Osteoblast (primary cell): ENCODE measurements at regions not wholly inside any gene's neighbourhood (a gene's known extent, or its start where the extent isn't known, plus 50 kb on each side); places are given as distances from the start of the nearest gene placed in this dataset.

ENCODE experiments used
- DNase-seq: peaks from one replicate; pipeline ENCODE4 v3.0.0; 2011; ENCODE audit warnings: low spot score, mixed read lengths; ENCODE audit not compliant: insufficient read length; ENCODE audit errors: missing footprints
- H2AFZ ChIP-seq: 2 replicates; pipeline ENCODE4 v1.6.0; 2011; ENCODE audit warnings: mild to moderate bottlenecking, low read length
- H3K27ac ChIP-seq: 2 replicates; pipeline ENCODE4 v1.5.1; 2011; ENCODE audit warnings: mild to moderate bottlenecking, low read depth, low read length, moderate library complexity
- H3K27me3 ChIP-seq: 2 replicates; pipeline ENCODE4 v1.6.0; 2012; ENCODE audit warnings: mild to moderate bottlenecking, control low read depth, inconsistent platforms, low read length, moderate library complexity; ENCODE audit not compliant: insufficient read depth
- H3K36me3 ChIP-seq: 2 replicates; pipeline ENCODE4 v1.5.1; 2011; ENCODE audit warnings: mild to moderate bottlenecking, low read length, control low read depth, moderate library complexity; ENCODE audit not compliant: insufficient read depth
- H3K4me1 ChIP-seq: 2 replicates; pipeline ENCODE4 v1.5.1; 2011; ENCODE audit warnings: mild to moderate bottlenecking, low read length, control low read depth, moderate library complexity; ENCODE audit not compliant: insufficient read depth
- H3K4me2 ChIP-seq: 2 replicates; pipeline ENCODE4 v1.6.0; 2011; ENCODE audit warnings: mild to moderate bottlenecking, low read length; ENCODE audit not compliant: insufficient read depth
- H3K4me3 ChIP-seq: fragments of 200-600 bp; sonication (generic); 3 replicates; pipeline ENCODE4 v1.5.1; 2012; ENCODE audit warnings: mild to moderate bottlenecking, low read length, inconsistent platforms; ENCODE audit not compliant: insufficient read depth
- H3K79me2 ChIP-seq: 2 replicates; pipeline ENCODE4 v1.6.0; 2012; ENCODE audit warnings: mild to moderate bottlenecking, low read length, control low read depth, inconsistent platforms; ENCODE audit not compliant: insufficient read depth
- H3K9me3 ChIP-seq: 2 replicates; pipeline ENCODE4 v1.5.1; 2011; ENCODE audit warnings: low read depth, low read length, control low read depth
- H4K20me1 ChIP-seq: 2 replicates; pipeline ENCODE4 v1.6.0; 2012; ENCODE audit warnings: mild to moderate bottlenecking, low read length, control low read depth; ENCODE audit not compliant: insufficient read depth
- TF ChIP-seq, protein P1 (sequence below): IDR thresholded peaks from 2 replicates; pipeline ENCODE4 v1.5.1; 2011; ENCODE audit warnings: mild to moderate bottlenecking, low read depth, low read length, moderate library complexity; ENCODE audit errors: extremely low read depth

DNA sequence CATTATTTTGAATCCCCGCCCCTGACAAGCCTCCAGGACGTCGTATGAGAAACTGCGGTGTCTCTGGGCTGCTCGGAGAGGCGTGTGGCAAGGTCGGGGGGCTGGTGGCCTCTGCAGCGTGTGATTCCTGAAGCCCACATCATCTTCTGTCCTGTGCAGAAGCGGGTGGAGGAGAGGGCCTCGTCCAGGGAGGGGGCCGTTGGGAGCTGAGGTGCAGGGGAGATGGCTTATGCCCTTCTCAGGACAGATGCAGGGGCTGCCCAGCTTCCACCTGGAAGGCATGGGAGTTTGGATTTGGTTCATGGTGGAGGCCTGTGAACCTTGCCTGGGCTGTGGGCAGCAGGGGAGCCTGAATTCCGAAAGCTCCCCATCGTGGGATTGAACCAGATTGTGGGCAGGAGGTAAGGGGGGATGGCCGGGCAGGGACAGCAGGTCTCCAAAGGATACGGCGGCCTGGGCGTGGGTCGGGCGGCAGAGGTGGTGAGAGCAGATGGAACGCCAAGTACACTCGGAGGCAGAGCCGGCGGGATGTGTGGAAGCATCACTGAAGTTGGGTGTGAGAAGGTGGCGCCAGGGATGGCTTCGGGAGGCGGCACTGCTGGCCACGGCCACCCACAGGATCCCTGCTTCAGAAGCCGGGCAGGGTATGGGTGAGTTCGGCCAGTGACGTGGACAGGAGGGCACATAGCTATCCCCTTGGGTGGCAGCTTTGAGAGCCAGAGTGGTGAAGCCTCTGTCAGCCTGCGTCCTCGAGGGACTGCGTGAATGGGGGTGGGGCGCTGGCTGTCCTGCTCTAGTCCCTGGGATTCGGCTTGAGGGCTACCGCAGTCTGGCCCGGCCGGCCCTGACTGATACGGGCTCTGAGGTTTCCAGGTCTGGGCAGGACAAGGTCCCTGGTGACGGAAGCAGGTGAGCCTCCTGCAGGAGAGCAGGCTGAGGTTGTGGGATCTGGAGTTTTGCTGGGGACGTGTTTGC, 76.3 kb upstream of the ADRA2C start:
- Histone ChIP-seq H3K4me2 (no peak overlapping the region), H3K27ac (no peak overlapping the region), H4K20me1 (no peaks in the 10 kb centered on the region), H3K27me3 (peaks cover 4% of the 10 kb centered on the region), H3K79me2 (no peaks in the 10 kb centered on the region), H3K36me3 (no peaks in the 10 kb centered on the region), H2AFZ (no peak overlapping the region), H3K4me3 (no peak overlapping the region), H3K4me1 (no peaks in the 10 kb centered on the region), H3K9me3 (no peaks in the 10 kb centered on the region)
- TF ChIP-seq, protein P1, sequence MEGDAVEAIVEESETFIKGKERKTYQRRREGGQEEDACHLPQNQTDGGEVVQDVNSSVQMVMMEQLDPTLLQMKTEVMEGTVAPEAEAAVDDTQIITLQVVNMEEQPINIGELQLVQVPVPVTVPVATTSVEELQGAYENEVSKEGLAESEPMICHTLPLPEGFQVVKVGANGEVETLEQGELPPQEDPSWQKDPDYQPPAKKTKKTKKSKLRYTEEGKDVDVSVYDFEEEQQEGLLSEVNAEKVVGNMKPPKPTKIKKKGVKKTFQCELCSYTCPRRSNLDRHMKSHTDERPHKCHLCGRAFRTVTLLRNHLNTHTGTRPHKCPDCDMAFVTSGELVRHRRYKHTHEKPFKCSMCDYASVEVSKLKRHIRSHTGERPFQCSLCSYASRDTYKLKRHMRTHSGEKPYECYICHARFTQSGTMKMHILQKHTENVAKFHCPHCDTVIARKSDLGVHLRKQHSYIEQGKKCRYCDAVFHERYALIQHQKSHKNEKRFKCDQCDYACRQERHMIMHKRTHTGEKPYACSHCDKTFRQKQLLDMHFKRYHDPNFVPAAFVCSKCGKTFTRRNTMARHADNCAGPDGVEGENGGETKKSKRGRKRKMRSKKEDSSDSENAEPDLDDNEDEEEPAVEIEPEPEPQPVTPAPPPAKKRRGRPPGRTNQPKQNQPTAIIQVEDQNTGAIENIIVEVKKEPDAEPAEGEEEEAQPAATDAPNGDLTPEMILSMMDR, result no peak
- DNase-seq, result no peak

DNA sequence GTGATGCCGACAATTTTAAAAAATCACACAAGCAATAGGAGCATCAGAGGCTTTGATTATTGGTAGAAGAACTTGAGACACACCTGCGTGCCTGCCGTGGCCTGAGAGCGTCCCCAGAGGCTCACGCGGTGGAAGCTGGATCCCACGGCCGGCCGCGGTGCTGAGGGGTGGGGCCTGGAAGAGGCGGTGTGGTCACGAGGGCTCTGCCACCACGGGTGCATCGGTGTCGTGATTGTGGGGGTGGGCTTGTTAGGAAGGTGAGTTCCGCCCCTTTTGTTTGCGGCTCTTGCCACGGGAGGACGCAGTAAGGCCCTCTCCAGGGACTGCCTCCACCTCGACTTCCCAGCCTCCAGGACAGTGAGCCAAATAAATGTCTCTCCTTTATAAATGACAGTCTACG, 77.2 kb upstream of the ADRA2C start:
- Histone ChIP-seq H3K4me3 (no peak overlapping the region), H3K36me3 (no peaks in the 10 kb centered on the region), H4K20me1 (no peaks in the 10 kb centered on the region), H3K4me2 (no peak overlapping the region), H3K9me3 (no peaks in the 10 kb centered on the region), H3K79me2 (no peaks in the 10 kb centered on the region), H3K27ac (no peak overlapping the region), H3K4me1 (no peaks in the 10 kb centered on the region), H3K27me3 (peaks cover 5% of the 10 kb centered on the region), H2AFZ (no peak overlapping the region)
- no peak for DNase-seq
- TF ChIP-seq, protein P1, result no peak

DNA sequence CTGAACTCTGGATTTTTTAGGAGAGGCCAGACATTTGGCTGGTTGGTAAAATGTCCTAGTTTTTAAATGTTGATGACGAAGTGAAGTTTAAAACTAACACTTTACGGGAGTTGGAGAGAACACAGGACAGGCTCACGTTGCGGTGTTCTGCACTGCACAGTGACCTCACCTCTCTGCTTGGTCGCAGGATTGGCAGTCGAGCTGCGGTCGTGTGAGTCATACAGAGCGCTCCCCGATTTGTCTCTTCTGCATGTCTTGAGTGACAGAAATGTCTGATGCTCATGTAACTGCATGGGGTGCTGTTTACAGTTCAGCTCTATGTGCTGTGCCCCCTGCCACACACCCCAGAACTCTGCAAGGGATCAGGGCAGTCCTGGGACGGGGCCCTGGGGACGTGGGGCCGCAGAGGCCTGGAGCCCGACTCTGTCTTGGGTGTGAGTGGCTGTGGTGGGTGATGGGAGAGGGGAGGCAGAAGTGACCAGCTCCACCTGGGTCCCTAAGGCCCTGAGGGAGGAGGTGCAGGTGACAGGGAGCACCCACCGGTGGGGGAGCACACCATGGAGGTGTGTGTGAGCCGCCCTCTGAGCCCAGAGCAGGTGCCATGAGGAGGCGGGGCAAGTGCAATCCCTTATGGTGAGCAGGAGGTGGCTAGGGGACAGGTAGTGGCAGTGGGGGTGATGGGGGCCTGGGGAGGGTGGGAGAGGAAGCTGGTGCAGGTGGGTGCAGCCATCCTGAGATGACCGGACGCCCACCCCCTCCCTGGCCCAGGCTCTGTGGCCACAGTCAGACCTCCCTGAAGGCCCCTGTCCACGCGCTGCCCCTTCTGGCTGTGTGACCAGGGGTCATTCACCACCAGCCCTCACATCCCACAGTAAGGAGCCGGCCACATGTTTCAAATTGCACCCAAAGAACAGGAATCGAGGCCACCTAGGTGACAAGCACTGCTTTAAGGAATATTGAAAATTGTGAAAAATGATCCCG, 77.9 kb upstream of the ADRA2C start:
- TF ChIP-seq, protein P1, result no peak
- Histone ChIP-seq H3K27me3 (peaks cover 5% of the 10 kb centered on the region), H3K4me3 (no peak overlapping the region), H3K9me3 (no peaks in the 10 kb centered on the region), H3K27ac (no peak overlapping the region), H3K79me2 (no peaks in the 10 kb centered on the region), H3K4me2 (no peak overlapping the region), H4K20me1 (no peaks in the 10 kb centered on the region), H3K4me1 (no peaks in the 10 kb centered on the region), H2AFZ (no peak overlapping the region), H3K36me3 (no peaks in the 10 kb centered on the region)
- no peak for DNase-seq
